Liver (tissue), 7 donors: ENCODE measurements at regions not wholly inside any gene's neighbourhood (a gene's known extent, or its start where the extent isn't known, plus 50 kb on each side); places are given as distances from the start of the nearest gene placed in this dataset.

Source experiments
- DNase-seq: peaks from one replicate; pipeline ENCODE4 v3.0.0-alpha.2; 2017; ENCODE audit warnings: low spot score
- H3K27ac ChIP-seq, 2 donors: one replicate each; pipeline ENCODE4 v1.7.0; 2013; ENCODE audit warnings: inconsistent platforms in 2 of 2, low read length in 2 of 2, control low read depth in 1 of 2, low read depth in 1 of 2, mild to moderate bottlenecking in 1 of 2
- H3K27me3 ChIP-seq, 4 donors: one replicate each; pipeline versions ENCODE4 v1.6.1 to v1.7.0; 2013; ENCODE audit warnings: low read length in 3 of 4, inconsistent platforms in 1 of 4, mild to moderate bottlenecking in 1 of 4, moderate library complexity in 1 of 4; ENCODE audit not compliant: control insufficient read depth in 4 of 4, insufficient read depth in 4 of 4
- H3K36me3 ChIP-seq, 4 donors: one replicate each; pipeline versions ENCODE4 v1.6.1 to v1.7.0; 2013; ENCODE audit warnings: low read length in 3 of 4, mild to moderate bottlenecking in 3 of 4, low read depth in 1 of 4, moderate library complexity in 1 of 4; ENCODE audit not compliant: control insufficient read depth in 4 of 4, insufficient read depth in 3 of 4
- H3K4me1 ChIP-seq, 4 donors: one replicate each; pipeline versions ENCODE4 v1.6.1 to v1.7.0; 2013; ENCODE audit warnings: low read length in 3 of 4, mild to moderate bottlenecking in 3 of 4, moderate library complexity in 1 of 4; ENCODE audit not compliant: control insufficient read depth in 4 of 4, insufficient read depth in 4 of 4
- H3K4me3 ChIP-seq, 3 donors: one replicate each; pipeline versions ENCODE4 v1.6.1 to v1.7.0; 2013; ENCODE audit warnings: low read length in 3 of 3, control low read depth in 1 of 3, low read depth in 1 of 3, mild to moderate bottlenecking in 1 of 3
- H3K9ac ChIP-seq, 2 donors: one replicate each; pipeline ENCODE4 v1.7.0; 2013; ENCODE audit warnings: low read length in 2 of 2, mild to moderate bottlenecking in 2 of 2, moderate library complexity in 2 of 2, control low read depth in 1 of 2, low read depth in 1 of 2
- H3K9me3 ChIP-seq, 4 donors: one replicate each; pipeline versions ENCODE4 v1.6.1 to v1.7.0; 2013; ENCODE audit warnings: low read length in 3 of 4; ENCODE audit not compliant: control insufficient read depth in 4 of 4
- ATF3 ChIP-seq: IDR thresholded peaks from 2 replicates; pipeline ENCODE4 v1.6.1; 2016; ENCODE audit warnings: antibody characterized with exemption
- EGR1 ChIP-seq, 2 donors: IDR thresholded peaks; 2 replicates each; pipeline ENCODE4 v1.6.1; 2016 to 2018; ENCODE audit warnings: antibody characterized with exemption in 2 of 2, low read depth in 2 of 2
- FOXA1 ChIP-seq: IDR thresholded peaks from 2 replicates; pipeline ENCODE4 v1.6.1; 2016; ENCODE audit warnings: antibody characterized with exemption
- FOXA2 ChIP-seq: IDR thresholded peaks from 2 replicates; pipeline ENCODE4 v1.6.1; 2016; ENCODE audit warnings: antibody characterized with exemption
- GABPA ChIP-seq, 2 donors: IDR thresholded peaks in 1 of 2; conservative IDR thresholded peaks in 1 of 2; 2 replicates each; pipeline ENCODE4 v1.6.1; 2016; ENCODE audit warnings: antibody characterized with exemption in 2 of 2, mild to moderate bottlenecking in 1 of 2, moderate library complexity in 1 of 2
- HNF4A ChIP-seq, 2 donors: conservative IDR thresholded peaks; 2 replicates each; pipeline ENCODE4 v1.6.1; 2016; ENCODE audit warnings: antibody characterized with exemption in 2 of 2, mild to moderate bottlenecking in 2 of 2
- HNF4G ChIP-seq: IDR thresholded peaks from 2 replicates; pipeline ENCODE4 v1.6.1; 2016; ENCODE audit warnings: antibody characterized with exemption
- JUND ChIP-seq, 2 donors: IDR thresholded peaks; 2 replicates each; pipeline ENCODE4 v1.6.1; 2016; ENCODE audit warnings: antibody characterized with exemption in 2 of 2
- NR2F2 ChIP-seq: IDR thresholded peaks from 2 replicates; pipeline ENCODE4 v1.6.1; 2016; ENCODE audit warnings: antibody characterized with exemption
- RAD21 ChIP-seq, 2 donors: IDR thresholded peaks; 2 replicates each; pipeline ENCODE4 v1.6.1; 2016; ENCODE audit warnings: antibody characterized with exemption in 2 of 2, mild to moderate bottlenecking in 2 of 2
- RXRA ChIP-seq, 2 donors: IDR thresholded peaks; 2 replicates each; pipeline ENCODE4 v1.6.1; 2017 to 2018; ENCODE audit warnings: antibody characterized with exemption in 2 of 2, mild to moderate bottlenecking in 1 of 2
- SP1 ChIP-seq: IDR thresholded peaks from 2 replicates; pipeline ENCODE4 v1.6.1; 2018; ENCODE audit warnings: antibody characterized with exemption, mild to moderate bottlenecking
- TAF1 ChIP-seq: conservative IDR thresholded peaks from 2 replicates; pipeline ENCODE4 v1.6.1; 2016; ENCODE audit warnings: antibody characterized with exemption, mild to moderate bottlenecking
- YY1 ChIP-seq: IDR thresholded peaks from 2 replicates; pipeline ENCODE4 v1.6.1; 2016; ENCODE audit warnings: antibody characterized with exemption, mild to moderate bottlenecking
- ZBTB33 ChIP-seq: IDR thresholded peaks from 2 replicates; pipeline ENCODE4 v1.6.1; 2016; ENCODE audit warnings: antibody characterized with exemption
- WGBS: extraction: QIAGEN DNeasy Blood & Tissue Kit; methylation state at CpG from one replicate; pipeline ENCODE4 v1.1.7; 2013; 5-methylcytosine and 5-hydroxymethylcytosine counted together
- TF ChIP-seq, protein P1 (sequence below): IDR thresholded peaks from 2 replicates; pipeline ENCODE4 v1.6.1; 2016; ENCODE audit warnings: antibody characterized with exemption
- TF ChIP-seq, protein P2 (sequence below): IDR thresholded peaks from 2 replicates; pipeline ENCODE4 v1.6.1; 2016; ENCODE audit warnings: antibody characterized with exemption, mild to moderate bottlenecking
- donor health status: healthy.
- donor health status: healthy.
- donor health status: healthy.
- donor health status: healthy.

GRCh38 chr6:3948866-3949265 is 99.7 kb downstream of the FAM50B start:
- H3K9ac ChIP-seq: no peak overlapping the region
- WGBS: 81% methylated on average over 4 of the region's 4 CpGs
- peaks cover 0 to 4% (median 0%) of the 10 kb centered on the region in 4 donors for H3K27me3 ChIP-seq
- no peak overlapping the region for H3K27ac ChIP-seq
- no peak for TF ChIP-seq SP1
- no peak for TF ChIP-seq NR2F2
- no peak for TF ChIP-seq TAF1
- TF ChIP-seq HNF4A (conservative IDR thresholded peaks at IDR 0.05): no peak
- TF ChIP-seq RXRA (IDR thresholded peaks at IDR 0.05): no peak
- TF ChIP-seq, protein P1, sequence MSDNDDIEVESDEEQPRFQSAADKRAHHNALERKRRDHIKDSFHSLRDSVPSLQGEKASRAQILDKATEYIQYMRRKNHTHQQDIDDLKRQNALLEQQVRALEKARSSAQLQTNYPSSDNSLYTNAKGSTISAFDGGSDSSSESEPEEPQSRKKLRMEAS: no peak
- TF ChIP-seq JUND (IDR thresholded peaks at IDR 0.05): no peak
- no peak for TF ChIP-seq YY1
- no peak for TF ChIP-seq HNF4G
- TF ChIP-seq RAD21 (IDR thresholded peaks at IDR 0.05): no peak
- no peak for TF ChIP-seq FOXA2
- TF ChIP-seq ATF3: no peak
- TF ChIP-seq, protein P2, sequence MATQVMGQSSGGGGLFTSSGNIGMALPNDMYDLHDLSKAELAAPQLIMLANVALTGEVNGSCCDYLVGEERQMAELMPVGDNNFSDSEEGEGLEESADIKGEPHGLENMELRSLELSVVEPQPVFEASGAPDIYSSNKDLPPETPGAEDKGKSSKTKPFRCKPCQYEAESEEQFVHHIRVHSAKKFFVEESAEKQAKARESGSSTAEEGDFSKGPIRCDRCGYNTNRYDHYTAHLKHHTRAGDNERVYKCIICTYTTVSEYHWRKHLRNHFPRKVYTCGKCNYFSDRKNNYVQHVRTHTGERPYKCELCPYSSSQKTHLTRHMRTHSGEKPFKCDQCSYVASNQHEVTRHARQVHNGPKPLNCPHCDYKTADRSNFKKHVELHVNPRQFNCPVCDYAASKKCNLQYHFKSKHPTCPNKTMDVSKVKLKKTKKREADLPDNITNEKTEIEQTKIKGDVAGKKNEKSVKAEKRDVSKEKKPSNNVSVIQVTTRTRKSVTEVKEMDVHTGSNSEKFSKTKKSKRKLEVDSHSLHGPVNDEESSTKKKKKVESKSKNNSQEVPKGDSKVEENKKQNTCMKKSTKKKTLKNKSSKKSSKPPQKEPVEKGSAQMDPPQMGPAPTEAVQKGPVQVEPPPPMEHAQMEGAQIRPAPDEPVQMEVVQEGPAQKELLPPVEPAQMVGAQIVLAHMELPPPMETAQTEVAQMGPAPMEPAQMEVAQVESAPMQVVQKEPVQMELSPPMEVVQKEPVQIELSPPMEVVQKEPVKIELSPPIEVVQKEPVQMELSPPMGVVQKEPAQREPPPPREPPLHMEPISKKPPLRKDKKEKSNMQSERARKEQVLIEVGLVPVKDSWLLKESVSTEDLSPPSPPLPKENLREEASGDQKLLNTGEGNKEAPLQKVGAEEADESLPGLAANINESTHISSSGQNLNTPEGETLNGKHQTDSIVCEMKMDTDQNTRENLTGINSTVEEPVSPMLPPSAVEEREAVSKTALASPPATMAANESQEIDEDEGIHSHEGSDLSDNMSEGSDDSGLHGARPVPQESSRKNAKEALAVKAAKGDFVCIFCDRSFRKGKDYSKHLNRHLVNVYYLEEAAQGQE: no peak
- TF ChIP-seq FOXA1: no peak
- no peak for TF ChIP-seq ZBTB33
- no peak for TF ChIP-seq GABPA (IDR thresholded peaks at IDR 0.05 in 1 of 2, conservative IDR thresholded peaks at IDR 0.05 in 1 of 2)
- no peak for DNase-seq
- no peaks in the 10 kb centered on the region for H3K36me3 ChIP-seq
- H3K9me3 ChIP-seq: no peaks in the 10 kb centered on the region
- H3K4me1 ChIP-seq: no peaks in the 10 kb centered on the region
- no peak overlapping the region for H3K4me3 ChIP-seq

GRCh38 chr6:3949521-3949920 is 100.3 kb downstream of the FAM50B start:
- Histone ChIP-seq H3K27me3 (peaks cover 0 to 4% (median 0%) of the 10 kb centered on the region in 4 donors), H3K27ac (no peak overlapping the region), H3K4me3 (no peak overlapping the region), H3K4me1 (no peaks in the 10 kb centered on the region), H3K36me3 (no peaks in the 10 kb centered on the region), H3K9me3 (no peaks in the 10 kb centered on the region), H3K9ac (no peak overlapping the region)
- WGBS: 83% methylated on average over 6 of the region's 6 CpGs
- TF ChIP-seq GABPA (IDR thresholded peaks at IDR 0.05 in 1 of 2, conservative IDR thresholded peaks at IDR 0.05 in 1 of 2) (no peak), NR2F2 (no peak), EGR1 (IDR thresholded peaks at IDR 0.05; ENCODE audit: low read depth in 2 of 2) (no peak), SP1 (no peak), TAF1 (no peak), FOXA1 (no peak), ATF3 (no peak), RXRA (IDR thresholded peaks at IDR 0.05) (no peak), RAD21 (IDR thresholded peaks at IDR 0.05) (no peak), HNF4G (no peak), JUND (IDR thresholded peaks at IDR 0.05) (no peak), ZBTB33 (no peak)
- TF ChIP-seq, protein P2: no peak
- TF ChIP-seq, protein P1: no peak
- DNase-seq: no peak
